Natural killer cell (primary cell): ENCODE measurements at regions not wholly inside any gene's neighbourhood (a gene's known extent, or its start where the extent isn't known, plus 50 kb on each side); places are given as distances from the start of the nearest gene placed in this dataset.

Experiments
- ATAC-seq, 3 donors: fragments of 150-1000 bp in 2 of 3; fragments of 200-7000 bp in 1 of 3; cut with Tn5 transposase; 1 replicate in 1 of 3; 2 replicates in 2 of 3; pipeline ENCODE4 v1.10.0; 2021; ENCODE audit warnings: mild to moderate bottlenecking in 2 of 3, moderate library complexity in 2 of 3
- DNase-seq, 2 donors: peaks; one replicate each; pipeline versions ENCODE4 v3.0.0 to v3.0.0-alpha.2; 2013 to 2021; ENCODE audit warnings: mixed read lengths in 1 of 2
- H3K27ac ChIP-seq: one replicate; pipeline ENCODE4 v1.5.1; 2013; ENCODE audit warnings: mild to moderate bottlenecking, low read length
- H3K27me3 ChIP-seq: one replicate; pipeline ENCODE4 v1.6.1; 2013; ENCODE audit warnings: low read length; ENCODE audit not compliant: control insufficient read depth, insufficient read depth
- H3K36me3 ChIP-seq: one replicate; pipeline ENCODE4 v1.6.1; 2013; ENCODE audit warnings: low read length; ENCODE audit not compliant: control insufficient read depth, insufficient read depth
- H3K4me1 ChIP-seq: one replicate; pipeline ENCODE4 v1.6.1; 2013; ENCODE audit warnings: low read length; ENCODE audit not compliant: control insufficient read depth, insufficient read depth
- H3K4me3 ChIP-seq: one replicate; pipeline ENCODE4 v1.5.1; 2013; ENCODE audit warnings: low read length
- H3K9me3 ChIP-seq: one replicate; pipeline ENCODE4 v1.6.1; 2013; ENCODE audit warnings: low read length; ENCODE audit not compliant: control insufficient read depth, insufficient read depth
- H3K27ac Mint-ChIP-seq, 2 donors: one replicate each; pipeline ENCODE4 v1.8.0; 2022; ENCODE audit warnings: mild to moderate bottlenecking in 2 of 2, mixed read lengths in 2 of 2, moderate library complexity in 1 of 2
- H3K27me3 Mint-ChIP-seq, 2 donors: one replicate each; pipeline ENCODE4 v1.8.0; 2022; ENCODE audit warnings: low read depth in 2 of 2, mixed read lengths in 2 of 2
- H3K36me3 Mint-ChIP-seq: one replicate; pipeline ENCODE4 v1.8.0; 2022; ENCODE audit warnings: mixed read lengths
- H3K4me1 Mint-ChIP-seq, 2 donors: one replicate each; pipeline ENCODE4 v1.8.0; 2022; ENCODE audit warnings: mixed read lengths in 2 of 2
- H3K4me3 Mint-ChIP-seq: one replicate; pipeline ENCODE4 v1.8.0; 2022; ENCODE audit warnings: mild to moderate bottlenecking, moderate library complexity, mixed read lengths
- H3K9me3 Mint-ChIP-seq, 2 donors: one replicate each; pipeline ENCODE4 v1.8.0; 2022; ENCODE audit warnings: mixed read lengths in 2 of 2
- WGBS: methylation state at CpG from one replicate; pipeline ENCODE4 v1.1.7; 2013; ENCODE audit warnings: missing lambda C conversion rate; ENCODE audit not compliant: insufficient coverage; 5-methylcytosine and 5-hydroxymethylcytosine counted together
- intact Hi-C: fragments of 100-400 bp; cut with micrococcal nuclease; formaldehyde crosslinking; loops from one replicate; pipeline ENCODE4 v1.14.2; 2022
- TF ChIP-seq, protein P1 (sequence below): fragments of 200-600 bp; IDR thresholded peaks from one replicate; pipeline ENCODE4 v1.8.0; 2022; ENCODE audit warnings: antibody characterized with exemption

DNA sequence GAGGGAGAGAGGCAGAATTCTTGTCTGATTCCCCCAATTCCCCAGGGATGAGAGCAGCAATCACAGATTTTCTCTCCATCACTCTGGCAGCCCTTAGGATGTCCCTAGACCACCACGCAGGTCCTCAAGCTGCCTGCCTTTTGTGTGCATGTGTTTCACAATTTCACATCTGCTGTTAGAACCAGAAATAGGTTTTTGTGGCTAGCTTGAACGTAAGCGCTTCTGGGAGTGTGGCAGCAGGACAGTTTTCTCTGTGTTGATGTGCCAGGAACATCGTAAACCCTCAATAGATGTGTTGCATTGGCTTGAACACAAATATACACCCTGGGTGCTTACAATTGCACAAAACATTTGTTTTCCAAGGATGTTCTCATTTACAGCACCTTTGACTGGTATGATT, 78.8 kb upstream of the TMTC4 start:
- WGBS: 82% methylated on average over 4 of the region's 4 CpGs
- Mint-ChIP-seq H3K36me3 (no peaks in the 10 kb centered on the region), H3K27me3 (peaks cover 8 to 9% of the 10 kb centered on the region in 2 donors), H3K9me3 (no peaks in the 10 kb centered on the region), H3K27ac (no peak overlapping the region), H3K4me1 (no peaks in the 10 kb centered on the region), H3K4me3 (no peak overlapping the region)
- Histone ChIP-seq H3K9me3 (no peaks in the 10 kb centered on the region), H3K27me3 (no peaks in the 10 kb centered on the region), H3K4me1 (no peaks in the 10 kb centered on the region), H3K36me3 (no peaks in the 10 kb centered on the region), H3K27ac (no peak overlapping the region), H3K4me3 (no peak overlapping the region)
- intact Hi-C loops: no loop called here
- DNase-seq (no peak), ATAC-seq (no peak)
- TF ChIP-seq, protein P1, sequence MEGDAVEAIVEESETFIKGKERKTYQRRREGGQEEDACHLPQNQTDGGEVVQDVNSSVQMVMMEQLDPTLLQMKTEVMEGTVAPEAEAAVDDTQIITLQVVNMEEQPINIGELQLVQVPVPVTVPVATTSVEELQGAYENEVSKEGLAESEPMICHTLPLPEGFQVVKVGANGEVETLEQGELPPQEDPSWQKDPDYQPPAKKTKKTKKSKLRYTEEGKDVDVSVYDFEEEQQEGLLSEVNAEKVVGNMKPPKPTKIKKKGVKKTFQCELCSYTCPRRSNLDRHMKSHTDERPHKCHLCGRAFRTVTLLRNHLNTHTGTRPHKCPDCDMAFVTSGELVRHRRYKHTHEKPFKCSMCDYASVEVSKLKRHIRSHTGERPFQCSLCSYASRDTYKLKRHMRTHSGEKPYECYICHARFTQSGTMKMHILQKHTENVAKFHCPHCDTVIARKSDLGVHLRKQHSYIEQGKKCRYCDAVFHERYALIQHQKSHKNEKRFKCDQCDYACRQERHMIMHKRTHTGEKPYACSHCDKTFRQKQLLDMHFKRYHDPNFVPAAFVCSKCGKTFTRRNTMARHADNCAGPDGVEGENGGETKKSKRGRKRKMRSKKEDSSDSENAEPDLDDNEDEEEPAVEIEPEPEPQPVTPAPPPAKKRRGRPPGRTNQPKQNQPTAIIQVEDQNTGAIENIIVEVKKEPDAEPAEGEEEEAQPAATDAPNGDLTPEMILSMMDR: no peak

DNA sequence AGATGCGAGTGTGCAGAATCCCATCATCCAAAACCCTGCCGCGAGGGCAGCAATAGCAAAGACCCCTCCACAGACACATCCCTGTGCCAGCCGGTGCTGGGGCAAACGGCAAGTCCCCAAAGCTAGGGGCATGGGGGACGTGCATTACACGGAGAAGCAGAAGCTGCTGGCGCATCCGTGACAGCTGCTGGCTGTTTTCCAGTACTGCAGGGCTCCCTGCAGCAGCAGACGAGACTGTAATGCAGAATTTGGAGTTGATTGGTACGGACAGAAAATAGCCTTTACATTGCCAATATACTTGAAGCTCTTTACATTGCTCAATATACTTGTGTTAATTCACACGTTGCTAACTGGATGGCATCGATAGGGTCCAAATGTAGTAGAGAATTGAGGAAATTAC, 77.2 kb upstream of the TMTC4 start:
- intact Hi-C loops: no loop called here
- WGBS: 92% methylated on average over 11 of the region's 13 CpGs
- H3K9me3 ChIP-seq: no peaks in the 10 kb centered on the region
- Mint-ChIP-seq H3K36me3 (no peaks in the 10 kb centered on the region), H3K4me1 (no peaks in the 10 kb centered on the region), H3K9me3 (no peaks in the 10 kb centered on the region), H3K27me3 (peaks cover 4 to 9% of the 10 kb centered on the region in 2 donors), H3K4me3 (no peak overlapping the region), H3K27ac (no peak overlapping the region)
- DNase-seq (no peak), ATAC-seq (no peak)
- H3K36me3 ChIP-seq: no peaks in the 10 kb centered on the region
- H3K27ac ChIP-seq: no peak overlapping the region
- TF ChIP-seq, protein P1: no peak
- no peaks in the 10 kb centered on the region for H3K27me3 ChIP-seq
- H3K4me1 ChIP-seq: no peaks in the 10 kb centered on the region
- H3K4me3 ChIP-seq: no peak overlapping the region

DNA sequence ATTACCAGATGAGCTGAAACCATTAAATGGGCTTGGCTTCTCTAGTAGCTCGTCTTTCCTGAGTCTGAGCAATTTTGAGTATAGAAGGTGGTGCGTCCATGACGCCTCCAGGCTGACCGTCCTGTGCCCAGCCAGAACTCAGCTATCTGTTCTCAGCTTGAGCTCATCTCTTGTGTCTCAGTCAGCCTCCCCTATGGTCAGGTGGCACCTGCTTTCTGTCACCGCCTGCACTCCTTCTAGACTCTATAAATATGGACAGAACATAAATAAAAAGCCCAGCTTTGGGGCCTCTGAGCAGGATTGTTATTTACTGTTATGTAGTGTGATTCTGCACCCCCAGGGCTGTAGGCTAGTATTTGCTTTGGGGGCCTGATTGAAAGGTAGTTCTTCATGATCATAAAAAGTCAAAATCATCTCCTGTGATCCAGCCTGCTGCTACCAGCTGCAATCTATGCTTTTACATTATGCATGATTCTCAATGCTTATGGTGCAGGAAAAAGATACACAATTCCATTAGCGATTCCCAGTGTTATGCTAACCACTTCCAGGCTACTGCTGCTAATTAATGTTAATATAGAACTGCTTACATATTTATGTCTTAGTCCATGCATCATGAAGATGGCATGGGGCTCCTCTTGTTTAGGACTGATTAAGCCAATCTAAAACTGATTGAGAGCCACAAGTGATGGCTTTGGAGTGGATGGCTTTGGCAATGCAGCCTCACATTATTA, 72.5 kb upstream of the TMTC4 start:
- WGBS: 89% methylated on average over 5 of the region's 6 CpGs
- TF ChIP-seq, protein P1: no peak
- no peaks in the 10 kb centered on the region for H3K4me1 ChIP-seq

More for the DNA sequence above, 72.5 kb upstream of the TMTC4 start:
- no peak overlapping the region for H3K27ac Mint-ChIP-seq
- H3K27me3 Mint-ChIP-seq: peaks cover 15 to 33% of the 10 kb centered on the region in 2 donors
- no peaks in the 10 kb centered on the region for H3K4me1 Mint-ChIP-seq
- no peak for DNase-seq
- Histone ChIP-seq H3K9me3 (no peaks in the 10 kb centered on the region), H3K27me3 (no peaks in the 10 kb centered on the region), H3K27ac (no peak overlapping the region), H3K36me3 (no peaks in the 10 kb centered on the region), H3K4me3 (no peak overlapping the region)
- ATAC-seq: no peak
- H3K36me3 Mint-ChIP-seq: no peaks in the 10 kb centered on the region
- intact Hi-C loops: no loop called here
- H3K9me3 Mint-ChIP-seq: no peaks in the 10 kb centered on the region
- no peak overlapping the region for H3K4me3 Mint-ChIP-seq
